IPS-18a (cell line): ENCODE measurements at regions not wholly inside any gene's neighbourhood (a gene's known extent, or its start where the extent isn't known, plus 50 kb on each side); places are given as distances from the start of the nearest gene placed in this dataset.

Experiments
- H3K27ac ChIP-seq: one replicate; pipeline ENCODE4 v1.5.1; 2013; ENCODE audit warnings: low read length
- H3K27me3 ChIP-seq: one replicate; pipeline ENCODE4 v1.6.1; 2013; ENCODE audit warnings: mild to moderate bottlenecking, low read length; ENCODE audit not compliant: control insufficient read depth, insufficient read depth
- H3K36me3 ChIP-seq: one replicate; pipeline ENCODE4 v1.6.1; 2013; ENCODE audit warnings: low read depth, low read length; ENCODE audit not compliant: control insufficient read depth
- H3K4me1 ChIP-seq: one replicate; pipeline ENCODE4 v1.6.1; 2013; ENCODE audit warnings: low read depth, low read length; ENCODE audit not compliant: control insufficient read depth
- H3K4me3 ChIP-seq: one replicate; pipeline ENCODE4 v1.5.1; 2013; ENCODE audit warnings: low read length
- H3K9ac ChIP-seq: one replicate; pipeline ENCODE4 v1.6.1; 2013; ENCODE audit warnings: mild to moderate bottlenecking, low read length, moderate library complexity
- H3K9me3 ChIP-seq: one replicate; pipeline ENCODE4 v1.6.1; 2013; ENCODE audit warnings: low read depth, low read length; ENCODE audit not compliant: control insufficient read depth

DNA sequence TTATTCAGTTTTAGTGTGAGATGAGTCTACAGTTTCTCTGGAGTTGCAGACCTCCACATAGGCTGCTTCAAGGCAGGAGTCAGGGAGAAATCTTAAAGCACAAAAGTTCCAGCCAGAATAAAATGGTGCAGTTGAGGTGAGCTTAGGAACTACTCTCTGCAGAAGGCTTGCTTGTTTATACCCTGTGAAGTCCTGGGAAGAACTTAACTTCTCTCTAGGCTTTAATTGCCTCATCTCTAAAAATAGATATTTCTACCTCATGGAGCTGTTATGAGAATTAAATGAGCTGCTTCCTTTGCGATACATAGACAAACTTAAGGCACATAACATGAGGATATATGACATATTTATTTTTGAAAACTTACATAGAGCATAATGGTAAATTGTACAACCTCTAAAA is 286.2 kb downstream of the GPATCH2 start:
- H3K4me1 ChIP-seq: peaks cover 13% of the 10 kb centered on the region

DNA sequence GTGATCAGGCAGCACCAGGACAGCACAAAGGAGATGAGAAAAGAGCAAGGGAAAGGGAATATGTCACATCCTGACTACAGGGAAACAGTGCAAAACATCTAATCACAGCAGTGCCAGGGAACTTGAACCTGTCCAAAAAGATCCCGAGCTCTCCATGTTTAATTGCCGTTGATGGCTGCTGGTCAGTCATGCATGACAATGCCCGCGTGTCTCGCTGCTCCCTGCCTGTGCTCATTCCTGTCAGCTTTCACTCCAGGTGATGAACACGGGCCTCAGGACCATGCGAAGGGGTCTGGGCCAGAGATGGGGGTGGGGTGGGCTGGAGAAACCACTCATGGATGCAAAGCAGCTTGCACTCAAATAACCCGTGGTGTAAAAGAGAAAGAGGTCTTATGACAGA is 287.0 kb downstream of the GPATCH2 start:
- Histone ChIP-seq H3K27ac (no peak overlapping the region), H3K4me1 (peaks cover 13% of the 10 kb centered on the region), H3K36me3 (no peaks in the 10 kb centered on the region), H3K27me3 (no peaks in the 10 kb centered on the region), H3K9me3 (no peaks in the 10 kb centered on the region), H3K9ac (no peak overlapping the region), H3K4me3 (no peak overlapping the region)

More for the DNA sequence above, 286.2 kb downstream of the GPATCH2 start:
- Histone ChIP-seq H3K4me3 (no peak overlapping the region), H3K36me3 (no peaks in the 10 kb centered on the region), H3K27ac (no peak overlapping the region), H3K9me3 (no peaks in the 10 kb centered on the region), H3K27me3 (no peaks in the 10 kb centered on the region), H3K9ac (no peak overlapping the region)

DNA sequence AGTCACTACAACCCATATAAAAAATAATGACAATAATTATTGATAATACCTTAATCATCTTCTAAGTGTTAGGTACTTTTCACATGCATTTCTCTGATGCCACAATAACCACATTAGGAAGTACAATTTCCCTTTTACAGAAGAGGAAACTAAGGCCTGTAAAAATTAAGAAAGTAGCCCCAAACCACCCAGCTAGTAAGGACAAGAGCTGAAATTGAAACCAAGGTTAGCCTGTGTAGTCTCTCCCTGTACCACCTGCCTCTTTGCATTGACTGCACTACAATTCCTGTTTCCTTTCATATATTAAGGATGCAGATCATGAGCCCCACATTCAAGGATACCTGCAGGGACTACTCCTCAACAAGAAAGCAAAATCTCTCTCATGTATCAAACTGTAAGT is 288.8 kb downstream of the GPATCH2 start:
- Histone ChIP-seq H3K9ac (no peak overlapping the region), H3K27me3 (no peaks in the 10 kb centered on the region), H3K36me3 (no peaks in the 10 kb centered on the region), H3K9me3 (no peaks in the 10 kb centered on the region), H3K4me1 (peaks cover 13% of the 10 kb centered on the region), H3K27ac (no peak overlapping the region), H3K4me3 (no peak overlapping the region)

DNA sequence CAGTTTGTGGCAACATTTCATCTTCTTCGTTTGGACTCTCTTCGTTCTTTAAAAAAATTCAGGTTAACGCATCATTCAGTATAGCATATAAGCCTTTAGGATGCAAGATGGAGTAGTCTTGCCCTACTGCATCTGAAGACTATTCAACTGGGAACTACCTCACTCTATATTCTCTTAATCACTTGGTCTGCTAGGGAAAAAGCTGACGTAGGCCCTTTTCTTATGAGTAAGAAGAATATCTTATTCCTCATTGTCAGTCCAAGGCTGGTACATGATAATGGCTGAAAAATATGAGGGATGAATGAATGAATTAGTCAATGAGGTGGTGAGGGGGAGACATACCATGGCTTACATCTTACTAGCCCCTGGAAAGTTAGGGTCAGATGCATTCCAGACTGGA is 294.2 kb downstream of the GPATCH2 start:
- H3K9ac ChIP-seq: no peak overlapping the region
- no peak overlapping the region for H3K4me3 ChIP-seq
- no peaks in the 10 kb centered on the region for H3K27me3 ChIP-seq
- no peaks in the 10 kb centered on the region for H3K9me3 ChIP-seq
- no peaks in the 10 kb centered on the region for H3K36me3 ChIP-seq
- H3K4me1 ChIP-seq: no peaks in the 10 kb centered on the region
- H3K27ac ChIP-seq: no peak overlapping the region

DNA sequence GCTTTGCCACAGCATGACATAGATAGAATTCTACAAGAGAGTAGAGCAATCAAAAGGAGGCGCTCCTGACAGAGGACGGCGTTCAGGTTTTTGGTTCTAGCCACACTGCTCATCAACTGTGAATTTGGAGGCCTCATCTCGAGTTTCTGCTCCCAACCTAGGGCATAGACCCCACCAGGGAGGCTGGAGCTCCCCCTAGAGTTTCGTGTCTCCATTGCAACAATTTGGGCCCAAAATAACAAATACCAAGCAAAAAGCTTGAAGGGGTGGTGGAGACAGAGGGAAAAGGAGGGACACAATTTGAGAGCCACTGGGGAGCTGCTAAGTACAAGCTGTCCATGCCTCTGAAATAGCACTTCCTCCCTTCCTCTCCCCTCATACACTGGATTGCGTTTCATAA is 297.0 kb downstream of the GPATCH2 start:
- H3K4me1 ChIP-seq: no peaks in the 10 kb centered on the region
- no peaks in the 10 kb centered on the region for H3K9me3 ChIP-seq
- no peaks in the 10 kb centered on the region for H3K36me3 ChIP-seq
- no peak overlapping the region for H3K9ac ChIP-seq
- no peak overlapping the region for H3K4me3 ChIP-seq
- H3K27ac ChIP-seq: no peak overlapping the region
- no peaks in the 10 kb centered on the region for H3K27me3 ChIP-seq

DNA sequence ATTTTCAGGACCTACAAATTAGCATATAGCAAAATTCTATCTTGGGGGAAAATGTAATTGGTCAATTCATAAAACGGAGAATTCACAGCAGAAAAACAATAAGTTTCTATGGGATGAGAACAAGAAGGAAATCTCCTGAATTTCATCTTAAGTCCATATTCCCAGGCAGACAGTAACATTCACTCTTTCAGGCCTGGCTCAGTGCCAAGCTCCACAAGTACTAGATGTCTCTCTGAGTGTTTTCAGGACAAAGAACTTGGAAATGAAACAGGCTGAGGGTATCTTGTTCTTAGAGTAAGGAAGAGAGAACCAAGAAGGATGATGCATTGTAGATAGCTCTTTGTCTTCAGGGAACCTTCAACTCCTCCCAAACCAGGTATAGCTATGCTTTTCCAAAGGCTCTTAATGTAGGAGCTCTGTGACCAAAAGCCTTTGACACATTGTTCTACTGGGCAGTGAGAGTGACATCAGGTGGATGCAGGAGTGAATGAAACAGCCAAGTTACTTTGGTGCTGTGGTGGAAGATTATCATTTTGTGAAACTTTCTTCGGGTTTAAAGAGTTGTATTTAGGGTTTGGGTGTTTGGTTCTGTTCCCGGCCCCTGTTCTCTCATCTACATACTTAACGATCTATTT is 298.3 kb downstream of the GPATCH2 start:
- H3K9me3 ChIP-seq: no peaks in the 10 kb centered on the region

DNA sequence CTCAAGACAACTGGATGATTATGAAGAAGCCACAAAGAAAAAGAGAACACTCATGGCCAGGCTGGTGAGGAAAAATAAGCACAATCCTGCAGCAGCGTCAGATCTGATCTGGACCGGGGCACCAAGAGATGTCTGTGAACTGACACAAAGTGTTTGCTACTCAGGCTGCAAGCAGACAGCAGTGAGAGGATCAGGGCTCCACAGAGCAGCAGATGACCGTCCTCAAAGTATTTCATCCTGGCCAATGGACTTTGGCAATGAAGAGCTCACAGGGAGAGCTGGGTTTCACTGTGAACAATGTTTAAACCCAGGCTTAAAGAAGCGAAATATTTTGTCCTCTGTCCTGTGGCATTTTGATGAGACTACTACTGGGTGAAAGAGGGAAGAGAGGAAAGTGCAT is 299.2 kb downstream of the GPATCH2 start:
- Histone ChIP-seq H3K4me3 (no peak overlapping the region), H3K4me1 (no peaks in the 10 kb centered on the region), H3K27me3 (no peaks in the 10 kb centered on the region), H3K9ac (no peak overlapping the region), H3K9me3 (no peaks in the 10 kb centered on the region), H3K36me3 (no peaks in the 10 kb centered on the region), H3K27ac (no peak overlapping the region)

More for the DNA sequence above, 298.3 kb downstream of the GPATCH2 start:
- no peaks in the 10 kb centered on the region for H3K27me3 ChIP-seq
- no peak overlapping the region for H3K27ac ChIP-seq
- no peak overlapping the region for H3K4me3 ChIP-seq
- H3K36me3 ChIP-seq: no peaks in the 10 kb centered on the region
- H3K9ac ChIP-seq: no peak overlapping the region
- no peaks in the 10 kb centered on the region for H3K4me1 ChIP-seq

DNA sequence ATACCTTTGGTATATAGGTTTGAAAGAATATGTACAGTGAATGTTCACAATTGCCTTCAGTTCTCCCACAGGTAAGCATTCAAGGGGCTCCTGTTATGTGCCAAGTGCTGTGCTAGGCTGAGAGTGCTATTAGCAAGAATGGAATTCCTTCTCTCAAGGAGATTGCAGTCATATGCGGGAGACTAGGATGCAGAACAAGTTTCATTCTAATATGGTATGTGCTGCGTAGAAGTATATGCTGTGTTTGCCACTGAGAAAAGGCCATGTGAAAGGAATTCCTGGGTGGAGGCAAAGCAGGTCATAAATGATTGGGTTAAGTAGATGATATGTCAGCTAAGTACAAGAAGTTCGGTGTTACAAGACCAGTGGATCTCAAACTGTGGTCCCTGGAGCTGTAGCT is 303.0 kb downstream of the GPATCH2 start:
- no peaks in the 10 kb centered on the region for H3K36me3 ChIP-seq
- H3K27me3 ChIP-seq: no peaks in the 10 kb centered on the region
- no peak overlapping the region for H3K9ac ChIP-seq
- no peak overlapping the region for H3K4me3 ChIP-seq
- no peaks in the 10 kb centered on the region for H3K9me3 ChIP-seq
- H3K4me1 ChIP-seq: no peaks in the 10 kb centered on the region
- no peak overlapping the region for H3K27ac ChIP-seq

DNA sequence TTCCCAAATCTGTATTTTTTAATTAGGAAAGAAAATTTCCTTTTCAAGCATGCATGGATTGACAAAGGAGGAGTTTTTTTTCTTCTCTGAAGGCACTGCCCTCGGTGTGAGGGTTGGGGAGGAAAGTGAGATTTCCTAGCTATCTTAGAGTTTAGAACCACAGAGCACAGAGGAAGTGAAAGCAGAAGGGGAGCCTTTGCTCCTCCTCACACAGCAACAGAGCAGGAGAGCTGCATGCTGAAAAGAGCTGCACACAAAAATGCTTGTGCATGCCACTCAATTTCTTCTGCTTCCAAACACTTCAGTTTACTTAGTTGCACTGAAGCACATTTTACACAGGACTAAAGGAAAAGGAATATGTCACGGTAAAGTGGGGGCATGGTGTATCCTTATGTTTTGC is 308.1 kb downstream of the GPATCH2 start:
- H3K27ac ChIP-seq: no peak overlapping the region
- no peak overlapping the region for H3K4me3 ChIP-seq
- H3K9me3 ChIP-seq: no peaks in the 10 kb centered on the region
- no peaks in the 10 kb centered on the region for H3K27me3 ChIP-seq
- no peak overlapping the region for H3K9ac ChIP-seq
- H3K36me3 ChIP-seq: no peaks in the 10 kb centered on the region
- H3K4me1 ChIP-seq: no peaks in the 10 kb centered on the region

DNA sequence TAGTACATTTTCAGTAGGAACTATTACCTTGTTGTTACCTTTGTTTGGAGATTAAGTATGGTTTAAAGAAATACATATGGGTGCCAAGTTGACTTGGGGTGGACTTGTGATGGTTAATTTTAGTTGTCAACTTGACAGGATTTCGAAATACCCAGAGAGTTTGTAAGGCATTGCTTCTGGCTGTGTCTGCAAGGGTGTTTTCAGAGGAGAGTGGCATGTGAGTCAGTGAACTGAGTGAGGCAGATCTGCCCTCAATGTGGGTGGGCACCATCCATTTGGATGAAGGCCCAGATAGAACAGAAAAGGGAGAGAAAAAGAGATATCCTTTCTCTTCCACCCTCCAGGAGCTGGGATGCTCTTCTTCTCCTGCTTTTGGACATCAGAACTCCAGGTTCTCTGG is 315.5 kb downstream of the GPATCH2 start:
- H3K27me3 ChIP-seq: no peaks in the 10 kb centered on the region
- no peak overlapping the region for H3K27ac ChIP-seq
- no peaks in the 10 kb centered on the region for H3K9me3 ChIP-seq
- H3K36me3 ChIP-seq: no peaks in the 10 kb centered on the region
- H3K4me1 ChIP-seq: peaks cover 3% of the 10 kb centered on the region
- H3K4me3 ChIP-seq: no peak overlapping the region
- H3K9ac ChIP-seq: no peak overlapping the region

DNA sequence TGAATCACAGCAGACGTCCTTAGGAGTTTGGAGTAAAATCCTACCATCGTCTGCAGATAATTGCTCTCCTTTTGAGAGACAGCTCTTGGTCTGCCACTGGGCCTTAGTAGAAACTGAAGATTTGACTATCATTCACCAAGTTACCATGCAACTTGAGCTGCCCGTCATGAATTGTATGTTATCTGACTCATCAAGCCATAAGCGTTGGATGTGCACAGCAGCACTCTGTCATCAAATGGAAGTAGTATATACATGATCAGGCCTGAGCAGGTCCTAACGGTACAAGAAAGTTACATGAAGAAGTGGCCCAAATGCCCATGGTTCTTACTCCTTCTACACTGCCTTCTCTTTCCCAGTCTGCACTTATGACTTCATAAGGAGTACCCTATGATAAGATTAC is 317.8 kb downstream of the GPATCH2 start:
- Histone ChIP-seq H3K4me3 (no peak overlapping the region), H3K9me3 (no peaks in the 10 kb centered on the region), H3K4me1 (peaks cover 3% of the 10 kb centered on the region), H3K36me3 (no peaks in the 10 kb centered on the region), H3K27me3 (no peaks in the 10 kb centered on the region), H3K27ac (no peak overlapping the region), H3K9ac (no peak overlapping the region)

DNA sequence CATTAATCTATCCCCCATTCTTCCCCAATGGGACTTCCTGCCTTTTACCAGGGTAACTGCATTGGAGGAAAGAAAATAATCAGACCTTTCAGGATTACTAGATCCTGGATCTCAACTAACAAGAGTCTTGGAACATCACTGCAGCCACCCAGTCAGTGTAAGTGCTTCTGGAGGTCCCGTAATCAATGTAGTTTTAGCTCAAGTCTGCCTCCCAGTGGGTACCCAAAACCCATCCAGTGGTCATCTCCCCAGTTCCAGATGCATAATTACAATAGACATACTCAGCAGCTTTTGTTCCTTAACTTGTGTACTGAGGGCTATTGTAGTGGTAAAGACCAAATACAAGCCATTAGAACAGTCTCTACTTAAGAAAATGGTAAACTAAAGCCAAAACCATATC is 319.1 kb downstream of the GPATCH2 start:
- Histone ChIP-seq H3K9me3 (no peaks in the 10 kb centered on the region), H3K9ac (no peak overlapping the region), H3K4me1 (peaks cover 3% of the 10 kb centered on the region), H3K4me3 (no peak overlapping the region), H3K27me3 (no peaks in the 10 kb centered on the region), H3K36me3 (no peaks in the 10 kb centered on the region), H3K27ac (no peak overlapping the region)
